Mesenchymal stem cell (in vitro differentiated cells and primary cell): ENCODE measurements at regions not wholly inside any gene's neighbourhood (a gene's known extent, or its start where the extent isn't known, plus 50 kb on each side); places are given as distances from the start of the nearest gene placed in this dataset.
A peak's percentile ranks its signal among the peaks of the same experiment; 100 is the strongest.

Experiments used
- DNase-seq: peaks from one replicate; pipeline ENCODE4 v3.0.0-alpha.2; 2013
- H2AFZ ChIP-seq: one replicate; pipeline ENCODE4 v1.6.1; 2013; ENCODE audit warnings: low read depth, mild to moderate bottlenecking, control low read depth, inconsistent platforms, low read length, moderate library complexity
- H2AK5ac ChIP-seq: 2 replicates; pipeline ENCODE4 v1.6.1; 2013; ENCODE audit warnings: low read length, moderate library complexity, mild to moderate bottlenecking, inconsistent platforms; ENCODE audit not compliant: severe bottlenecking
- H2BK120ac ChIP-seq: one replicate; pipeline ENCODE4 v1.6.1; 2013; ENCODE audit warnings: low read depth, mild to moderate bottlenecking, inconsistent platforms, low read length, moderate library complexity
- H2BK12ac ChIP-seq, 2 experiments: one replicate each; pipeline ENCODE4 v1.6.1; 2013; ENCODE audit warnings: inconsistent platforms in 2 of 2, low read length in 2 of 2, mild to moderate bottlenecking in 2 of 2, moderate library complexity in 2 of 2, control low read depth in 1 of 2
- H2BK15ac ChIP-seq: one replicate; pipeline ENCODE4 v1.6.1; 2013; ENCODE audit warnings: mild to moderate bottlenecking, low read depth, inconsistent platforms; ENCODE audit not compliant: poor library complexity, severe bottlenecking
- H2BK5ac ChIP-seq: 2 replicates; pipeline ENCODE4 v1.6.1; 2013; ENCODE audit warnings: low read depth, mild to moderate bottlenecking, low read length, control low read depth, inconsistent platforms; ENCODE audit not compliant: poor library complexity, severe bottlenecking
- H3K14ac ChIP-seq, 2 experiments: one replicate each; pipeline ENCODE4 v1.6.1; 2013; ENCODE audit warnings: inconsistent platforms in 2 of 2, low read length in 2 of 2, control low read depth in 1 of 2, mild to moderate bottlenecking in 1 of 2, moderate library complexity in 1 of 2
- H3K18ac ChIP-seq, 2 experiments: one replicate each; pipeline ENCODE4 v1.6.1; 2013; ENCODE audit warnings: inconsistent platforms in 2 of 2, low read length in 2 of 2, control low read depth in 1 of 2, low read depth in 1 of 2, mild to moderate bottlenecking in 1 of 2
- H3K23ac ChIP-seq, 2 experiments: one replicate each; pipeline ENCODE4 v1.6.1; 2013; ENCODE audit warnings: inconsistent platforms in 2 of 2, low read length in 2 of 2, mild to moderate bottlenecking in 2 of 2, moderate library complexity in 2 of 2, control low read depth in 1 of 2
- H3K27ac ChIP-seq: 2 replicates; pipeline ENCODE4 v1.5.1; 2013; ENCODE audit warnings: mild to moderate bottlenecking, moderate library complexity, low read length, control low read depth, inconsistent platforms; ENCODE audit not compliant: poor library complexity, severe bottlenecking
- H3K27me3 ChIP-seq, 2 experiments: 2 replicates each; pipeline versions ENCODE4 v1.6.1 to v1.7.0; 2013; ENCODE audit warnings: low read length in 2 of 2, mild to moderate bottlenecking in 2 of 2, moderate library complexity in 2 of 2, control low read depth in 1 of 2, inconsistent platforms in 1 of 2; ENCODE audit not compliant: control insufficient read depth in 1 of 2, insufficient read depth in 1 of 2
- H3K36me3 ChIP-seq, 2 experiments: 2 replicates each; pipeline versions ENCODE4 v1.6.1 to v1.7.0; 2013; ENCODE audit warnings: low read length in 2 of 2, control low read depth in 1 of 2, inconsistent platforms in 1 of 2, low read depth in 1 of 2, mild to moderate bottlenecking in 1 of 2; ENCODE audit not compliant: insufficient read depth in 2 of 2, control insufficient read depth in 1 of 2
- H3K4ac ChIP-seq, 2 experiments: one replicate each; pipeline ENCODE4 v1.6.1; 2013; ENCODE audit warnings: inconsistent platforms in 2 of 2, low read length in 2 of 2, mild to moderate bottlenecking in 2 of 2, moderate library complexity in 2 of 2, control low read depth in 1 of 2, low read depth in 1 of 2
- H3K4me1 ChIP-seq: 2 replicates; pipeline ENCODE4 v1.6.1; 2013; ENCODE audit warnings: low read depth, low read length, control low read depth; ENCODE audit not compliant: control insufficient read depth, insufficient read depth
- H3K4me2 ChIP-seq: 2 replicates; pipeline ENCODE4 v1.6.1; 2013; ENCODE audit warnings: low read length, mild to moderate bottlenecking, inconsistent platforms; ENCODE audit not compliant: poor library complexity, severe bottlenecking
- H3K4me3 ChIP-seq, 2 experiments: 2 replicates each; pipeline versions ENCODE4 v1.5.1 to v1.7.0; 2013; ENCODE audit warnings: low read length in 2 of 2, mild to moderate bottlenecking in 2 of 2, control low read depth in 1 of 2, low read depth in 1 of 2; ENCODE audit not compliant: insufficient read depth in 1 of 2
- H3K79me1 ChIP-seq: replicated peaks from 2 replicates; pipeline ENCODE4 v1.6.1; 2013; ENCODE audit warnings: mild to moderate bottlenecking, control low read depth, low read length, inconsistent platforms; ENCODE audit not compliant: poor library complexity, severe bottlenecking
- H3K9ac ChIP-seq: 2 replicates; pipeline ENCODE4 v1.7.0; 2013; ENCODE audit warnings: mild to moderate bottlenecking, low read length, moderate library complexity
- H3K9me3 ChIP-seq: 2 replicates; pipeline ENCODE4 v1.7.0; 2013; ENCODE audit warnings: mild to moderate bottlenecking, low read length; ENCODE audit not compliant: control insufficient read depth
- H4K8ac ChIP-seq: one replicate; pipeline ENCODE4 v1.6.1; 2013; ENCODE audit warnings: inconsistent platforms, mild to moderate bottlenecking, low read length, moderate library complexity
- H4K91ac ChIP-seq: one replicate; pipeline ENCODE4 v1.6.1; 2013; ENCODE audit warnings: mild to moderate bottlenecking, low read length, inconsistent platforms
- WGBS: methylation state at CpG from one replicate; pipeline ENCODE4 v1.1.7; 2013; ENCODE audit warnings: mixed read lengths; 5-methylcytosine and 5-hydroxymethylcytosine counted together

DNA sequence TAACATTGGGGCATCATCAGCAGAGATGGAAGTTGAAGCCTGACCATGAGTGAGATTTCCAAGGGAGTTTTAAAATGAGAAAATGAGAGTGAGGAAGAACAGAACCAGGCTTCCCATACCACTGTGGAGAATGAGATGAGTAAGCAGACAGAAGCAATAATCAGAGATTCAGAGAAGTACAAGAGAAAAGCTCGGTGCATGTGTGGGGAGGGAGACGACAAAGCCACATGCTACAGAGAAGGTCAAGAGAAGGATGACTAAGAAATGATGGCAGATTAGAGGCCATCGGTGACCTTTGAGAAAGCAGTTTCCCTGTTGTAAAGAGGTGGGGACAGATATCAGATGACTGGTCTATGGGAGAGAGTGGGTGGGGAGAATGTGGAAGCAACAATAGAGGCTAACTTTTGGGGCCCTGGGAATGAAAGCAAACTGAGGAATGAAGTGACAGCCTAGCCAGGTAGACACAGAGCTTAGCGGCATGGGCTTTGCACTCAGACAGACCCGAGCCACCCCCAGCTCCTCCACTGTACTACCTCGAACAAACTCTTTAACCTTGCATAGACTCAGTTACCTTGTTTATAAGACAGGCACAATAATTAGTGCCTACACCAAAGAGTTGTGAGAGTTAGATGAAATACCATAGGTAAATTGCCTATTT, 207.7 kb downstream of the PIK3R1 start:
- H2AK5ac ChIP-seq = no peak overlapping the region
- no peak overlapping the region for H3K4me2 ChIP-seq
- H3K27ac ChIP-seq = no peak overlapping the region
- no peak overlapping the region for H2BK15ac ChIP-seq
- H3K4ac ChIP-seq = no peak overlapping the region
- no peak overlapping the region for H2BK12ac ChIP-seq
- H3K36me3 ChIP-seq = no peaks in the 10 kb centered on the region
- H4K91ac ChIP-seq = no peak overlapping the region
- no peaks in the 10 kb centered on the region for H3K27me3 ChIP-seq
- peak; percentile 41 for DNase-seq
- no peak overlapping the region for H2BK120ac ChIP-seq
- no peaks in the 10 kb centered on the region for H3K9me3 ChIP-seq
- no peak overlapping the region for H3K9ac ChIP-seq
- 49% methylated on average over 4 of the region's 6 CpGs for WGBS
- H3K18ac ChIP-seq = no peak overlapping the region
- no peaks in the 10 kb centered on the region for H3K79me1 ChIP-seq
- H3K23ac ChIP-seq = no peak overlapping the region
- peaks cover 7% of the 10 kb centered on the region for H3K4me1 ChIP-seq
- H3K4me3 ChIP-seq = no peak overlapping the region
- H2AFZ ChIP-seq = no peak overlapping the region
- H4K8ac ChIP-seq = no peak overlapping the region
- no peak overlapping the region for H3K14ac ChIP-seq
- no peak overlapping the region for H2BK5ac ChIP-seq

DNA sequence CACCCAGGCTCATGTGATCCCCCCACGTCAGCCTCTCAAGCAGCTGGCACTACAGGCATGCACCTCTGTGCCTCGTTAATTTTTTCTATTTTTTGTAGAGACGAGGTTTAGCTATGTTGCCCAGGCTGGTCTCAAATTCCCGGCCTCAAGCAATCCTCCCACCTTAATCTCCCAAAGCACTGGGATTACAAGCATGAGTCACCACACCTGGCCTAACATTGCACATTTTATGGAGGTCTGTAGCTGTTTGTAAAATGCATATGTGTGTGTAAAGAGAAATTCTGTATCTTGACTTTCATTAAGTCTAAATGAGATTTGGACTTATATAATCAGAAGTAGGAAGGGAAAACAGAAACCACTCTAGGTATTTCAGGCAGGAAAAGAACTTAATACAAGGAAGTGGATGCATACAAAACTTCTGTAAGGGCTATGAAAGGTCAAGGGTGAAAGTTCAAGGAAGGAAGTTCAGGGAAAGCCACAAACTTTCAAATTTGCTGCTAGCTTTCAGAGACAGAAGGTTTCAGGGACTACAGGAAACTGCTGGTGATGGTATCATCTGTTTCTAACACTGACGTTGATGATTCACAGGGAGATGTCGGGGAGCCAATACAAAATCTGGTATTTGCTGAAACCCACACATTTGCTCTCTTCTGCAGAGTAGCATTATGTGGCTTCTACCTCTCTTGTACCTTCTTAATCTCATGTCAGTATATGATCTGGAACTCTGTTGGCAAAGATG, 209.4 kb downstream of the PIK3R1 start:
- peak overlapping the region; percentile 38 for H4K8ac ChIP-seq
- H3K36me3 ChIP-seq = no peaks in the 10 kb centered on the region
- no peak overlapping the region for H2AFZ ChIP-seq
- H3K14ac ChIP-seq = no peak overlapping the region
- no peak overlapping the region for H3K23ac ChIP-seq
- no peak overlapping the region for H2AK5ac ChIP-seq
- H3K18ac ChIP-seq = no peak overlapping the region
- no peak overlapping the region for H3K27ac ChIP-seq
- peaks cover 2% of the 10 kb centered on the region for H3K4me1 ChIP-seq
- no peak overlapping the region for H3K4me2 ChIP-seq
- H3K4ac ChIP-seq = no peak overlapping the region
- 65% methylated on average over 6 of the region's 6 CpGs for WGBS
- no peaks in the 10 kb centered on the region for H3K9me3 ChIP-seq
- no peak overlapping the region for H2BK5ac ChIP-seq
- no peaks in the 10 kb centered on the region for H3K79me1 ChIP-seq
- no peak overlapping the region for H4K91ac ChIP-seq
- no peaks in the 10 kb centered on the region for H3K27me3 ChIP-seq
- H3K4me3 ChIP-seq = no peak overlapping the region
- no peak overlapping the region for H2BK120ac ChIP-seq
- peak; percentile 52 for DNase-seq
- peak overlapping the region; percentile 46 for H3K9ac ChIP-seq
- H2BK12ac ChIP-seq = peak overlapping the region in 1 of 2 experiments; percentile 38
- no peak overlapping the region for H2BK15ac ChIP-seq

DNA sequence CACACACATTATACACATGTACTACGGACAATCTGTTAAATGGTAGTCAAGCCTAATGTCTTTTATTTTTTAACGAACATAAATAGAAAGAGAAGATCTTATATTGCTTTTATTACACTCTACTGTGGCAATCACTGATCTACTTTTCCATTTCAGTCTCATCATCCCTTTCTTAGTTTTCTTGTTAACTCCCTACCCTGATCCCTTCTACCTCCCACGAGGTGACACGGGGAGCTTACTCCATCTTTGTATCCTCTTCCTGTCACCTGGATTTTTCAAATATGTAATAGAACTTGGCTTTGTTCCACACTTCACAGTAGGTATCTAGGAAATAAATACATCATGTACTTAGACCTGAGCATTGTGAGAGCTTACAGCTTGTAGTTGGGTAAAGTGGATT, 211.0 kb downstream of the PIK3R1 start:
- H4K8ac ChIP-seq = no peak overlapping the region
- H3K23ac ChIP-seq = no peak overlapping the region
- no peak overlapping the region for H2AFZ ChIP-seq
- no peak overlapping the region for H3K4me2 ChIP-seq
- peak overlapping the region in 1 of 2 experiments; percentile 59 for H3K14ac ChIP-seq
- no peak overlapping the region for H2BK15ac ChIP-seq
- H3K27me3 ChIP-seq = no peaks in the 10 kb centered on the region
- H3K27ac ChIP-seq = no peak overlapping the region
- H2BK12ac ChIP-seq = peak overlapping the region in 1 of 2 experiments; percentile 71
- H3K18ac ChIP-seq = no peak overlapping the region
- H2BK120ac ChIP-seq = no peak overlapping the region
- DNase-seq = no peak
- no peak overlapping the region for H2AK5ac ChIP-seq
- 100% methylated on average over 3 of the region's 4 CpGs for WGBS
- H3K9ac ChIP-seq = no peak overlapping the region
- no peak overlapping the region for H3K4me3 ChIP-seq
- H3K9me3 ChIP-seq = no peaks in the 10 kb centered on the region
- no peak overlapping the region for H2BK5ac ChIP-seq
- H4K91ac ChIP-seq = no peak overlapping the region
- H3K4me1 ChIP-seq = peaks cover under 1% of the 10 kb centered on the region
- no peak overlapping the region for H3K4ac ChIP-seq
- no peaks in the 10 kb centered on the region for H3K36me3 ChIP-seq
- no peaks in the 10 kb centered on the region for H3K79me1 ChIP-seq

DNA sequence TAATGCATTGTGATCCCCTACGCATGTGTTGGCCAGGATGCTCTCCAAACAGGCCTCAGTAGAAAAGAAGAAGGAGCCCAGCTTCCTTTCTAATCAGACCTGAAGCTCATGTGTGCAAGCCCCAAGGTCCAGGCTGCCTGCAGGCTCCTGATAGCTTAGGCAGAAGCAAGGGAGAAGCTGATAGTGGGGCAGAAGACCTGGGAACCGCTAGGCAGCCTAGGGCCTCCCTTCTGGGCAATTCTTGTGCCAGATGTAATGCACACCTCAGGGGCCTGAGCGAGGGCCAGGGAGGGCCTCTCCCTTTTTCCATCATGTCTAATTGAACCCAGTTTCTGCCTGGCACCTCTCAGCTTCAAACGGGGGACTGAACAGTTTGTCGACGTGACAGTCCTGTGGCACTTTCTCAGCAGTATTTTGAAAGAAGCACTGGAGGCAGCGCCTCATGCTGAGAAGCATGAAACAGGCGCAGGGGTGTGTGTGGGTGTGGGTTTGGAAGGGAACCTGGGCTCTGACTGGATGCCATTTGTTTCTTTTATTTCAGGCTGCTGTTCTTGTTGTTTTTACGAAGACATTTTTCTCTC, 212.8 kb downstream of the PIK3R1 start:
- Histone ChIP-seq H3K27me3 (no peaks in the 10 kb centered on the region), H3K27ac (no peak overlapping the region), H4K91ac (no peak overlapping the region), H3K14ac (no peak overlapping the region), H2BK12ac (peak overlapping the region in 1 of 2 experiments; percentile 15), H2BK5ac (no peak overlapping the region), H3K4me3 (no peak overlapping the region), H3K9ac (no peak overlapping the region), H3K4me1 (peaks cover 3% of the 10 kb centered on the region), H2BK120ac (no peak overlapping the region), H3K9me3 (no peaks in the 10 kb centered on the region), H2BK15ac (peak overlapping the region; percentile 70), H4K8ac (no peak overlapping the region), H2AK5ac (no peak overlapping the region), H3K79me1 (no peaks in the 10 kb centered on the region), H2AFZ (no peak overlapping the region), H3K23ac (no peak overlapping the region), H3K4me2 (no peak overlapping the region), H3K36me3 (no peaks in the 10 kb centered on the region), H3K18ac (no peak overlapping the region), H3K4ac (no peak overlapping the region)
- no peak for DNase-seq
- WGBS = 95% methylated on average over 9 of the region's 9 CpGs
